ENCODE measurements at regions not wholly inside any gene's neighbourhood (a gene's known extent, or its start where the extent isn't known, plus 50 kb on each side); places are given as distances from the start of the nearest gene placed in this dataset.

DNA sequence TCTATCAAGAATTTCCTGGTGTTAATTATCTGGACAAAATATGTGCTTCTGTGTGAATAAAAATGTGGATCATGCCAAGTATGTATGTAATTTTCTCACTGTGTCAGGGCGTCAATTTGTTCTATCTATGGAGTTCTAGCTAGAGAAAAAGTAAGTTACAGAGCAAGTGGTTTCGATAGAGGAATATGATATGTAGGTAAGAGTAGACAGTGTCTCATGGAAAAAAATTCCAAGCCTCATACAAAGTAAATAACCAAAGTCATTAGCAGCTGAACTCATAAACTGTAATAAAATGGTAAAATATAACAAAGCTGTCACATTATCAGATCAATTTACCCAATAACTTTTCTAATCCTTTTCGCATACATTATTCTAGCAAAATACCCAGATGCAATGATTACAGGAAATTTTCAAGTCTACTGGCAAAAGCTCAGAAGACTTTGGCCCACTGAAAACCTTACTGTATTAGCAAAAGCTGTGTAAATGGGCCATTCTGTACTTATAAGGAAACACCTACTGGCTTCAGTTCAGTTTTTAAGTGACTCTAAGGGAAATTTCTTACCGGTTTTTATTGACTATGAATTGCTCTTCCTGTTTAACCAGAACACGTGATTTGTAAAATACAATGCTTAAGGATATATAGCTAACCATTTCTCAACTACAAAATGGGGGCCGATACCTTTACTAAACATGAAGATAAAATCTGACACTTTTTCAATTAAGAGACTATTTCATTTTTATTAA, 121.0 kb upstream of the ARSJ start:
- TF ChIP-seq POLR2AphosphoS5 (IDR thresholded peaks at IDR 0.05) = no peak
- TF ChIP-seq, protein P1, sequence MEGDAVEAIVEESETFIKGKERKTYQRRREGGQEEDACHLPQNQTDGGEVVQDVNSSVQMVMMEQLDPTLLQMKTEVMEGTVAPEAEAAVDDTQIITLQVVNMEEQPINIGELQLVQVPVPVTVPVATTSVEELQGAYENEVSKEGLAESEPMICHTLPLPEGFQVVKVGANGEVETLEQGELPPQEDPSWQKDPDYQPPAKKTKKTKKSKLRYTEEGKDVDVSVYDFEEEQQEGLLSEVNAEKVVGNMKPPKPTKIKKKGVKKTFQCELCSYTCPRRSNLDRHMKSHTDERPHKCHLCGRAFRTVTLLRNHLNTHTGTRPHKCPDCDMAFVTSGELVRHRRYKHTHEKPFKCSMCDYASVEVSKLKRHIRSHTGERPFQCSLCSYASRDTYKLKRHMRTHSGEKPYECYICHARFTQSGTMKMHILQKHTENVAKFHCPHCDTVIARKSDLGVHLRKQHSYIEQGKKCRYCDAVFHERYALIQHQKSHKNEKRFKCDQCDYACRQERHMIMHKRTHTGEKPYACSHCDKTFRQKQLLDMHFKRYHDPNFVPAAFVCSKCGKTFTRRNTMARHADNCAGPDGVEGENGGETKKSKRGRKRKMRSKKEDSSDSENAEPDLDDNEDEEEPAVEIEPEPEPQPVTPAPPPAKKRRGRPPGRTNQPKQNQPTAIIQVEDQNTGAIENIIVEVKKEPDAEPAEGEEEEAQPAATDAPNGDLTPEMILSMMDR (IDR thresholded peaks at IDR 0.05) = no peak

All from sigmoid colon (tissue), 4 donors.